ENCODE measurements at regions not wholly inside any gene's neighbourhood (a gene's known extent, or its start where the extent isn't known, plus 50 kb on each side); places are given as distances from the start of the nearest gene placed in this dataset.

- no peak overlapping the region for H3K4me3 ChIP-seq (ENCODE audit: control extremely low read depth in 1 of 5, extremely low read depth in 1 of 5, insufficient read depth in 1 of 5, low read depth in 2 of 5, low read length in 4 of 5)
- no peaks in the 10 kb centered on the region for H3K79me2 ChIP-seq (ENCODE audit: control insufficient read depth, insufficient read depth, low read length)
- H4K20me1 ChIP-seq (ENCODE audit: control insufficient read depth, insufficient read depth, low read length, poor library complexity, severe bottlenecking): no peaks in the 10 kb centered on the region
- Mint-ChIP-seq H3K9me3 (ENCODE audit: insufficient read depth) (no peaks in the 10 kb centered on the region), H3K27ac (no peak overlapping the region), H3K4me3 (peak overlapping the region; percentile 20), H3K4me1 (peaks cover 68% of the 10 kb centered on the region), H3K27me3 (no peaks in the 10 kb centered on the region)
- no peaks in the 10 kb centered on the region for H3K27me3 ChIP-seq (replicated peaks in 1 of 4; ENCODE audit: control extremely low read depth in 1 of 4, control insufficient read depth in 3 of 4, insufficient read depth in 4 of 4, low read length in 3 of 4)
- H3K4me1 ChIP-seq (ENCODE audit: control insufficient read depth in 2 of 2, insufficient read depth in 2 of 2, low read length in 2 of 2): peaks cover 49 to 56% of the 10 kb centered on the region in 2 donors
- TF ChIP-seq CTCF (IDR thresholded peaks at IDR 0.05) (no peak), EZH2 (IDR thresholded peaks at IDR 0.05; ENCODE audit: borderline replicate concordance, insufficient read depth, low read depth, low read length, poor library complexity, severe bottlenecking) (no peak)
- ATAC-seq (ENCODE audit: low read depth) (no peak), DNase-seq (no peak)
- H2AFZ ChIP-seq (ENCODE audit: insufficient read depth, low read depth, low read length, poor library complexity, severe bottlenecking): no peak overlapping the region
- no peak overlapping the region for H3K27ac ChIP-seq (ENCODE audit: low read length in 2 of 2)
- peaks cover 0 to 7% (median 3%) of the 10 kb centered on the region in 3 donors for H3K9me3 ChIP-seq (ENCODE audit: control extremely low read depth in 1 of 3, control insufficient read depth in 2 of 3, insufficient read depth in 1 of 3, low read length in 2 of 3)
- 94% methylated on average over 2 of the region's 3 CpGs for WGBS (ENCODE audit: insufficient coverage)
- intact Hi-C loops (cut with micrococcal nuclease): no loop called here
- CTCF ChIA-PET: no interaction called here
- H3K9ac ChIP-seq (ENCODE audit: low read length): no peak overlapping the region
- POLR2A ChIA-PET: no interaction called here
- no peaks in the 10 kb centered on the region for H3K36me3 ChIP-seq (replicated peaks in 1 of 2; ENCODE audit: control extremely low read depth in 1 of 2, control insufficient read depth in 1 of 2, extremely low read depth in 1 of 2, insufficient read depth in 2 of 2, low read length in 1 of 2)
- H3K4me2 ChIP-seq (replicated peaks; ENCODE audit: low read depth, low read length, poor library complexity, severe bottlenecking): peak overlapping the region; percentile 19
These were observed 63.5 kb downstream of the RIN2 start for GRCh38 chr20:19821606-19822005.

GRCh38 chr20:19823216-19823615 lies 65.2 kb downstream of the RIN2 start:
- Histone ChIP-seq H3K4me1 (ENCODE audit: control insufficient read depth in 2 of 2, insufficient read depth in 2 of 2, low read length in 2 of 2) (peaks cover 58 to 61% of the 10 kb centered on the region in 2 donors), H2AFZ (ENCODE audit: insufficient read depth, low read depth, low read length, poor library complexity, severe bottlenecking) (no peak overlapping the region), H4K20me1 (ENCODE audit: control insufficient read depth, insufficient read depth, low read length, poor library complexity, severe bottlenecking) (no peaks in the 10 kb centered on the region), H3K4me2 (replicated peaks; ENCODE audit: low read depth, low read length, poor library complexity, severe bottlenecking) (no peak overlapping the region), H3K36me3 (replicated peaks in 1 of 2; ENCODE audit: control extremely low read depth in 1 of 2, control insufficient read depth in 1 of 2, extremely low read depth in 1 of 2, insufficient read depth in 2 of 2, low read length in 1 of 2) (no peaks in the 10 kb centered on the region), H3K27me3 (replicated peaks in 1 of 4; ENCODE audit: control extremely low read depth in 1 of 4, control insufficient read depth in 3 of 4, insufficient read depth in 4 of 4, low read length in 3 of 4) (no peaks in the 10 kb centered on the region), H3K79me2 (ENCODE audit: control insufficient read depth, insufficient read depth, low read length) (no peaks in the 10 kb centered on the region), H3K9ac (ENCODE audit: low read length) (no peak overlapping the region), H3K9me3 (ENCODE audit: control extremely low read depth in 1 of 3, control insufficient read depth in 2 of 3, insufficient read depth in 1 of 3, low read length in 2 of 3) (peaks cover 0 to 7% (median 3%) of the 10 kb centered on the region in 3 donors), H3K4me3 (ENCODE audit: control extremely low read depth in 1 of 5, extremely low read depth in 1 of 5, insufficient read depth in 1 of 5, low read depth in 2 of 5, low read length in 4 of 5) (no peak overlapping the region), H3K27ac (ENCODE audit: low read length in 2 of 2) (no peak overlapping the region)
- Mint-ChIP-seq H3K27me3 (no peaks in the 10 kb centered on the region), H3K4me3 (no peak overlapping the region), H3K27ac (no peak overlapping the region), H3K9me3 (ENCODE audit: insufficient read depth) (no peaks in the 10 kb centered on the region), H3K4me1 (peaks cover 68% of the 10 kb centered on the region)
- intact Hi-C loops (cut with micrococcal nuclease): no loop called here
- POLR2A ChIA-PET: interaction anchor here (0.6 kb wide), 1 partner anchor 1866 kb away, joined by 3 read pairs; no protein-coding TSS in a partner anchor
- TF ChIP-seq EZH2 (IDR thresholded peaks at IDR 0.05; ENCODE audit: borderline replicate concordance, insufficient read depth, low read depth, low read length, poor library complexity, severe bottlenecking) (no peak), CTCF (IDR thresholded peaks at IDR 0.05) (no peak)
- ATAC-seq (ENCODE audit: low read depth) (no peak), DNase-seq (no peak)
- WGBS (ENCODE audit: insufficient coverage): 88% methylated on average over 3 of the region's 5 CpGs
- CTCF ChIA-PET: no interaction called here
